ENCODE measurements at regions not wholly inside any gene's neighbourhood (a gene's known extent, or its start where the extent isn't known, plus 50 kb on each side); places are given as distances from the start of the nearest gene placed in this dataset.

DNA sequence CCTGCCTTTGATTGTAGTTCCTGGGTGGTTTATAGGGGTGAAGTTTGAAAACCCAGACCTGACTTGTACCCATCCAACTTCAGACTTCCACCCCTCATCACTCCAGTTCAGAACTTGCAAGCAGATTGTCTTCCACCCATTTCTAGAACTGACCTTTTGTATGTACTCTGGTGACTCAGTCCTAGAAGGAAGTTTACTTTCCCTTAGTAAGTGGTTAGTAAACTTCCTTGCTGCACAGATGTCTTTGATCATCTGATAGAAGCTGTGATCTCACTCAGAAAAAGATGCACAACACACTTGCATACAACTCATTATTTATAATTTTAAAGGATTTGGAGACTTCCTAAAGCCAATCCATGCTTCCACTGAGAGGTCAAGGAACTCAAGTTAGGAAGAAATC is 368.0 kb downstream of the MFSD1 start:
- TF ChIP-seq, protein P1, sequence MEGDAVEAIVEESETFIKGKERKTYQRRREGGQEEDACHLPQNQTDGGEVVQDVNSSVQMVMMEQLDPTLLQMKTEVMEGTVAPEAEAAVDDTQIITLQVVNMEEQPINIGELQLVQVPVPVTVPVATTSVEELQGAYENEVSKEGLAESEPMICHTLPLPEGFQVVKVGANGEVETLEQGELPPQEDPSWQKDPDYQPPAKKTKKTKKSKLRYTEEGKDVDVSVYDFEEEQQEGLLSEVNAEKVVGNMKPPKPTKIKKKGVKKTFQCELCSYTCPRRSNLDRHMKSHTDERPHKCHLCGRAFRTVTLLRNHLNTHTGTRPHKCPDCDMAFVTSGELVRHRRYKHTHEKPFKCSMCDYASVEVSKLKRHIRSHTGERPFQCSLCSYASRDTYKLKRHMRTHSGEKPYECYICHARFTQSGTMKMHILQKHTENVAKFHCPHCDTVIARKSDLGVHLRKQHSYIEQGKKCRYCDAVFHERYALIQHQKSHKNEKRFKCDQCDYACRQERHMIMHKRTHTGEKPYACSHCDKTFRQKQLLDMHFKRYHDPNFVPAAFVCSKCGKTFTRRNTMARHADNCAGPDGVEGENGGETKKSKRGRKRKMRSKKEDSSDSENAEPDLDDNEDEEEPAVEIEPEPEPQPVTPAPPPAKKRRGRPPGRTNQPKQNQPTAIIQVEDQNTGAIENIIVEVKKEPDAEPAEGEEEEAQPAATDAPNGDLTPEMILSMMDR (conservative IDR thresholded peaks at IDR 0.05; ENCODE audit: low read depth, low read length) = no peak
- no peak overlapping the region for H3K27ac ChIP-seq
- H3K27me3 ChIP-seq (ENCODE audit: insufficient read depth, low read depth) = no peaks in the 10 kb centered on the region
- no peaks in the 10 kb centered on the region for H3K4me1 ChIP-seq (ENCODE audit: low read depth, poor library complexity, severe bottlenecking)
- H3K36me3 ChIP-seq (ENCODE audit: insufficient read depth) = no peaks in the 10 kb centered on the region
- H3K4me2 ChIP-seq = no peak overlapping the region
- H3K4me3 ChIP-seq (IDR thresholded peaks at IDR 0.05; ENCODE audit: insufficient read depth, low read depth, low read length) = no peak overlapping the region
- no peaks in the 10 kb centered on the region for H4K20me1 ChIP-seq (ENCODE audit: insufficient read depth)
- H3K9ac ChIP-seq = no peak overlapping the region
- H3K79me2 ChIP-seq (ENCODE audit: insufficient read depth, low read depth) = no peaks in the 10 kb centered on the region
- H2AFZ ChIP-seq (ENCODE audit: low read depth) = no peak overlapping the region

DNA sequence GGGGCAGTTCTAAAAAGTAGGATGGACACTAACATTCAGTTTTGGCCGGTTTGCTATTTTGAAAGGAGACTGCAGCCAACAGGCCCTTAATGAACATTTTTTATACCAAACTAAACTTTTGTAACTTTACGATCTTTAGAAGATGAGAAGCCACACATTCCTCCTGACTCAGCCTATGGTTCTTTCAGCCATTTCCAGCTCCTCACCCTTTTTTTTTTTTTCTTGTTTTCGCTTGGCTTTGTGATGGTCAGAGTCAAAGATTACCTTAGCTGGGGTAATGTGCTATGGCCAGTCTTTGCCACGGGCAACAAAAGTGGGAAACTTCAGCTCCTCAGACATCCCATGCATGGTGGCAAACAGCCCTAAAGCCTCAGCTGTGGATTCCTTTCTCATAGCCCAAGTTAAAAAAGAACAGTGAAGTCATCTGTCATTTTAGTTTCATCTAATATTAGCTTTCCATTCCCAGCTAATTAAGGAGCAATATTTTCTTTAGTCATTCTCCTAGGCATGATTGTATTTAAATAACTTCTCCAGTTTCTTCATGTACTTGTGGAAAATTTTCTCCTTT is 368.7 kb downstream of the MFSD1 start:
- no peak overlapping the region for H2AFZ ChIP-seq (ENCODE audit: low read depth)
- TF ChIP-seq, protein P1 (conservative IDR thresholded peaks at IDR 0.05; ENCODE audit: low read depth, low read length) = no peak
- H3K79me2 ChIP-seq (ENCODE audit: insufficient read depth, low read depth) = no peaks in the 10 kb centered on the region
- H3K9ac ChIP-seq = no peak overlapping the region
- no peaks in the 10 kb centered on the region for H3K4me1 ChIP-seq (ENCODE audit: low read depth, poor library complexity, severe bottlenecking)
- no peak overlapping the region for H3K27ac ChIP-seq
- H3K4me2 ChIP-seq = no peak overlapping the region
- no peaks in the 10 kb centered on the region for H3K27me3 ChIP-seq (ENCODE audit: insufficient read depth, low read depth)
- no peaks in the 10 kb centered on the region for H3K36me3 ChIP-seq (ENCODE audit: insufficient read depth)
- H3K4me3 ChIP-seq (IDR thresholded peaks at IDR 0.05; ENCODE audit: insufficient read depth, low read depth, low read length) = no peak overlapping the region
- H4K20me1 ChIP-seq (ENCODE audit: insufficient read depth) = no peaks in the 10 kb centered on the region

DNA sequence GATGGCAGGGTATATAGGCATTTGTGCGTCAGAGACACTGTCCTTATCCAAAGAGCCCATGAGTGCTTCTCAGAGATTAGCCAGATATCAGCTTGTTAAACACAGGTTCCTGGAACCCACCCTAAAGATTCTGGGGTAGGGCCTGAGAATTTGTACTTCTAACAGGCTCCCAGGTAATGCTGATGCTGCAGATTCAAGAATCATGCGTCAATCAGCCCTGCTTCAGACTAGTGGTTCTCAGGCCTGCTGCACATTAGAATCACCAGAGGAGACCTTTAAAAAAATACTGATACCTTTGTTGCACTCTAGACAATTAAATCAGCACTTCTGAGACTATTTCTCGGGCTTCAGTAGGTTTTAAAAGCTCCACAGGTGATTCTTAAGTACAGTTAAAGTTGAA is 369.5 kb downstream of the MFSD1 start:
- H3K27me3 ChIP-seq (ENCODE audit: insufficient read depth, low read depth) = no peaks in the 10 kb centered on the region
- H3K9ac ChIP-seq = no peak overlapping the region
- TF ChIP-seq, protein P1 (conservative IDR thresholded peaks at IDR 0.05; ENCODE audit: low read depth, low read length) = no peak
- H3K79me2 ChIP-seq (ENCODE audit: insufficient read depth, low read depth) = no peaks in the 10 kb centered on the region
- no peak overlapping the region for H2AFZ ChIP-seq (ENCODE audit: low read depth)
- no peaks in the 10 kb centered on the region for H3K36me3 ChIP-seq (ENCODE audit: insufficient read depth)
- no peak overlapping the region for H3K4me2 ChIP-seq
- no peaks in the 10 kb centered on the region for H3K4me1 ChIP-seq (ENCODE audit: low read depth, poor library complexity, severe bottlenecking)
- H4K20me1 ChIP-seq (ENCODE audit: insufficient read depth) = no peaks in the 10 kb centered on the region
- no peak overlapping the region for H3K27ac ChIP-seq
- no peak overlapping the region for H3K4me3 ChIP-seq (IDR thresholded peaks at IDR 0.05; ENCODE audit: insufficient read depth, low read depth, low read length)

DNA sequence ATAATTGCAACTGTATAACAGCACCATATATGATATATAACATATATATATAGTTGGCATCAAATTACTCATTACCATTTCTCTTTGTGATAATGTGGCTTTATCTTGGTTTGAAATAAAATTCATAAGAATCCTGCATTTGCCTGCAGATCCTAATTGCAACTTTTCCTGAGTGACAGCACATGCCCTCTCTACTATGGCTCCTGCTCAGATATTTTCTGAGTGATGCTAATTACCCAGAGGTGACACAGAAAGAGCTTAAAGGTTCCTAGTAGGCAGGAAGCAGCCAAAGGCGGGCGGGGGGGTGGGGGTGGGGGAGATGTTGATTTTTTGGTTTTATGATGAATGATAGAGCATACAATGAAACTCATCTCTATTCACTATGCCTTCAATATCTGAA is 370.6 kb downstream of the MFSD1 start:
- H3K27ac ChIP-seq = no peak overlapping the region
- TF ChIP-seq, protein P1 (conservative IDR thresholded peaks at IDR 0.05; ENCODE audit: low read depth, low read length) = no peak
- H3K36me3 ChIP-seq (ENCODE audit: insufficient read depth) = no peaks in the 10 kb centered on the region
- no peaks in the 10 kb centered on the region for H3K27me3 ChIP-seq (ENCODE audit: insufficient read depth, low read depth)
- H4K20me1 ChIP-seq (ENCODE audit: insufficient read depth) = no peaks in the 10 kb centered on the region
- no peaks in the 10 kb centered on the region for H3K79me2 ChIP-seq (ENCODE audit: insufficient read depth, low read depth)
- H3K9ac ChIP-seq = no peak overlapping the region
- H3K4me1 ChIP-seq (ENCODE audit: low read depth, poor library complexity, severe bottlenecking) = no peaks in the 10 kb centered on the region
- no peak overlapping the region for H3K4me3 ChIP-seq (IDR thresholded peaks at IDR 0.05; ENCODE audit: insufficient read depth, low read depth, low read length)
- no peak overlapping the region for H3K4me2 ChIP-seq
- no peak overlapping the region for H2AFZ ChIP-seq (ENCODE audit: low read depth)

All from KMS-11 (cell line).